H1 (cell line): ENCODE measurements at regions not wholly inside any gene's neighbourhood (a gene's known extent, or its start where the extent isn't known, plus 50 kb on each side); places are given as distances from the start of the nearest gene placed in this dataset.

Experiments
- CTCF ChIA-PET: fragments of 300-600 bp; sonication (Branson Sonifier 250); formaldehyde crosslinking; loops from one replicate; lab custom pipeline; 2021; ENCODE audit not compliant: partially characterized antibody; lab: Charles Lee
- POLR2A ChIA-PET: fragments of 300-600 bp; sonication (Branson Sonifier 250); formaldehyde crosslinking; loops from one replicate; lab custom pipeline; 2021; ENCODE audit warnings: inconsistent platforms; ENCODE audit not compliant: partially characterized antibody; lab: Charles Lee
- DNase-seq, 2 experiments: peaks; one replicate each; pipeline versions ENCODE4 v3.0.0 to v3.0.0-alpha.2; 2010 to 2022; ENCODE audit warnings: low spot score in 2 of 2, low read depth in 1 of 2, mixed read lengths in 1 of 2
- FAIRE-seq: peaks from 2 replicates; lab custom pipeline; 2011; peaks lifted over from hg19 to GRCh38; lab: Jason Lieb, UNC
- H2AFZ ChIP-seq: 2 replicates; pipeline ENCODE4 v1.8.1; 2012; ENCODE audit warnings: low read length, inconsistent platforms
- H2AK5ac ChIP-seq: 2 replicates; pipeline ENCODE4 v1.6.1; 2013; ENCODE audit warnings: low read depth, low read length
- H2BK120ac ChIP-seq: replicated peaks from 2 replicates; pipeline ENCODE3; 2013; ENCODE audit warnings: low read depth, low read length, inconsistent platforms
- H2BK12ac ChIP-seq: 2 replicates; pipeline ENCODE4 v1.6.1; 2013; ENCODE audit warnings: low read depth, low read length
- H2BK15ac ChIP-seq: 2 replicates; pipeline ENCODE4 v1.6.1; 2013; ENCODE audit warnings: low read length
- H2BK20ac ChIP-seq: 2 replicates; pipeline ENCODE4 v1.6.1; 2013; ENCODE audit warnings: low read length
- H2BK5ac ChIP-seq: 2 replicates; pipeline ENCODE4 v1.6.1; 2013; ENCODE audit warnings: low read depth, low read length
- H3K14ac ChIP-seq: 2 replicates; pipeline ENCODE4 v1.6.1; 2013; ENCODE audit warnings: inconsistent platforms; ENCODE audit not compliant: insufficient read length
- H3K18ac ChIP-seq: 2 replicates; pipeline ENCODE4 v1.6.1; 2013; ENCODE audit warnings: low read length; ENCODE audit errors: extremely low read depth
- H3K23ac ChIP-seq: 2 replicates; pipeline ENCODE4 v1.6.1; 2013; ENCODE audit warnings: inconsistent platforms; ENCODE audit not compliant: insufficient read length
- H3K23me2 ChIP-seq: 2 replicates; pipeline ENCODE4 v1.6.1; 2013; ENCODE audit warnings: low read depth, low read length
- H3K27ac ChIP-seq: 2 replicates; pipeline ENCODE4 v1.6.1; 2011; ENCODE audit warnings: low read depth, low read length, inconsistent platforms
- H3K27me3 ChIP-seq, 4 experiments: replicated peaks in 1 of 4; 1 replicate in 1 of 4; 2 replicates in 3 of 4; pipeline versions ENCODE4 v1.6.1 to v1.8.1; 2011 to 2013; ENCODE audit warnings: low read length in 3 of 4, mild to moderate bottlenecking in 3 of 4, inconsistent platforms in 2 of 4, mixed read lengths in 2 of 4, moderate library complexity in 1 of 4; ENCODE audit not compliant: control insufficient read depth in 3 of 4, insufficient read depth in 3 of 4; ENCODE audit errors: extremely low read depth in 1 of 4
- H3K36me3 ChIP-seq, 4 experiments: 2 replicates each; pipeline versions ENCODE4 v1.6.1 to v1.8.1; 2011 to 2013; ENCODE audit warnings: mild to moderate bottlenecking in 4 of 4, low read length in 3 of 4, moderate library complexity in 2 of 4, control low read depth in 1 of 4, inconsistent platforms in 1 of 4; ENCODE audit not compliant: insufficient read depth in 4 of 4, control insufficient read depth in 2 of 4
- H3K4ac ChIP-seq: replicated peaks from 2 replicates; pipeline ENCODE3; 2013; ENCODE audit warnings: low read length, low read depth, mixed read lengths, inconsistent platforms; ENCODE audit not compliant: insufficient read length
- H3K4me1 ChIP-seq, 4 experiments: replicated peaks in 1 of 4; 1 replicate in 1 of 4; 2 replicates in 3 of 4; pipeline versions ENCODE4 v1.6.1 to v1.8.1; 2011 to 2013; ENCODE audit warnings: low read length in 3 of 4, inconsistent platforms in 2 of 4, mixed read lengths in 1 of 4; ENCODE audit not compliant: insufficient read depth in 4 of 4, control insufficient read depth in 3 of 4
- H3K4me2 ChIP-seq, 2 experiments: 2 replicates each; pipeline versions ENCODE4 v1.6.1 to v1.8.1; 2011 to 2013; ENCODE audit warnings: low read depth in 2 of 2, low read length in 2 of 2, control low read depth in 1 of 2, inconsistent platforms in 1 of 2, mild to moderate bottlenecking in 1 of 2; ENCODE audit not compliant: insufficient read depth in 1 of 2
- H3K4me3 ChIP-seq, 4 experiments: fragments of 200-600, 300-600 bp in 1 of 4; sonication (generic), shearing (Covaris generic), sonication (Bioruptor Twin) in 1 of 4; 2 replicates each; pipeline versions ENCODE4 v1.5.1 to v1.8.1; 2011 to 2016; ENCODE audit warnings: low read length in 4 of 4, low read depth in 3 of 4, control low read depth in 2 of 4, inconsistent platforms in 2 of 4, mild to moderate bottlenecking in 2 of 4, mixed read lengths in 1 of 4, moderate library complexity in 1 of 4; ENCODE audit not compliant: insufficient read depth in 2 of 4; ENCODE audit errors: extremely low read depth in 1 of 4
- H3K56ac ChIP-seq: replicated peaks from 2 replicates; pipeline ENCODE3; 2013; ENCODE audit warnings: low read depth, mild to moderate bottlenecking, mixed read lengths, low read length, inconsistent platforms; ENCODE audit not compliant: insufficient read length
- H3K79me1 ChIP-seq: 2 replicates; pipeline ENCODE4 v1.6.1; 2013; ENCODE audit warnings: low read depth, low read length, control low read depth
- H3K79me2 ChIP-seq, 2 experiments: 2 replicates each; pipeline versions ENCODE4 v1.6.1 to v1.8.1; 2012 to 2013; ENCODE audit warnings: low read length in 2 of 2, mild to moderate bottlenecking in 2 of 2, inconsistent platforms in 1 of 2; ENCODE audit not compliant: insufficient read depth in 2 of 2, control insufficient read depth in 1 of 2
- H3K9ac ChIP-seq, 4 experiments: replicated peaks in 1 of 4; 1 replicate in 1 of 4; 2 replicates in 3 of 4; pipeline versions ENCODE4 v1.6.1 to v1.8.1; 2011 to 2013; ENCODE audit warnings: low read depth in 3 of 4, low read length in 3 of 4, control low read depth in 2 of 4, mild to moderate bottlenecking in 2 of 4, moderate library complexity in 2 of 4, inconsistent platforms in 1 of 4; ENCODE audit errors: extremely low read depth in 1 of 4
- H3K9me3 ChIP-seq, 2 experiments: 2 replicates each; pipeline versions ENCODE4 v1.6.1 to v1.8.1; 2012 to 2013; ENCODE audit warnings: mild to moderate bottlenecking in 2 of 2, moderate library complexity in 2 of 2, control low read depth in 1 of 2, inconsistent platforms in 1 of 2, low read depth in 1 of 2, low read length in 1 of 2, mixed read lengths in 1 of 2; ENCODE audit not compliant: insufficient read depth in 2 of 2
- H4K20me1 ChIP-seq, 2 experiments: replicated peaks in 1 of 2; 2 replicates each; pipeline versions ENCODE3 to v1.8.1; 2011 to 2013; ENCODE audit warnings: inconsistent platforms in 2 of 2, low read length in 2 of 2, mild to moderate bottlenecking in 1 of 2; ENCODE audit not compliant: insufficient read depth in 2 of 2, control insufficient read depth in 1 of 2
- H4K5ac ChIP-seq: 2 replicates; pipeline ENCODE4 v1.6.1; 2013; ENCODE audit warnings: low read length, low read depth, mixed read lengths, inconsistent platforms; ENCODE audit not compliant: insufficient read length
- H4K8ac ChIP-seq: 2 replicates; pipeline ENCODE4 v1.8.0; 2013; ENCODE audit warnings: mild to moderate bottlenecking, moderate library complexity, low read length, inconsistent platforms; ENCODE audit not compliant: insufficient read depth; ENCODE audit errors: extremely low read depth
- H4K91ac ChIP-seq: replicated peaks from 2 replicates; pipeline ENCODE3; 2013; ENCODE audit warnings: low read length, mixed read lengths, inconsistent platforms; ENCODE audit not compliant: insufficient read length
- RAD21 ChIP-seq, 2 experiments: IDR thresholded peaks in 1 of 2; conservative IDR thresholded peaks in 1 of 2; 2 replicates each; pipeline ENCODE4 v1.6.1; 2011; ENCODE audit warnings: low read depth in 2 of 2, low read length in 2 of 2, improper control_type of control experiment in 1 of 2, inconsistent platforms in 1 of 2, mild to moderate bottlenecking in 1 of 2, moderate library complexity in 1 of 2
- TEAD4 ChIP-seq: IDR thresholded peaks from 2 replicates; pipeline ENCODE4 v1.6.1; 2012; ENCODE audit warnings: low read depth, low read length, inconsistent platforms, mixed read lengths

DNA sequence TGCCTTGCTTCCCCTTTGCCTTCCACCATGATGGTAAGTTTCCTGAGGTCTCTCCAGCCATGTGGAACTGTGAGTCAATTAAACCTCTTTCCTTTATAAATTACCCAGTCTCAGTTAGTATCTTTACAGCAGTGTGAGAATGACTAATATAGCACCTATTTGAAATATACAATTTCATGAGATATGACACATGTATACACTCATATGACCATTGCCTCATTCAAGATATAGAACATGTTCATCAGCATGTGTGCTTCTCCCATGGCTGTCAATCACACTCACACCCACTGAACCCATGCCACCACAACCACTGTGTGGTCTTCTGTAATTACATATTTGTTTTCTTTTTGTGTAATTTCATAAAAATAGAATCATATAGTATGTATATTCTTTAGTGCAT lies 599.5 kb upstream of the EPHA6 start:
- Histone ChIP-seq H4K91ac (no peak overlapping the region), H2BK12ac (no peak overlapping the region), H4K20me1 (no peaks in the 10 kb centered on the region), H2BK120ac (no peak overlapping the region), H2BK20ac (no peak overlapping the region), H2BK15ac (no peak overlapping the region), H3K18ac (no peak overlapping the region), H3K4me1 (no peaks in the 10 kb centered on the region), H3K4me2 (no peak overlapping the region), H3K23ac (no peak overlapping the region), H3K36me3 (no peaks in the 10 kb centered on the region), H3K23me2 (no peaks in the 10 kb centered on the region), H3K27me3 (no peaks in the 10 kb centered on the region), H3K14ac (no peak overlapping the region), H3K27ac (no peak overlapping the region), H4K8ac (no peak overlapping the region), H4K5ac (no peak overlapping the region), H3K4me3 (no peak overlapping the region), H3K56ac (no peak overlapping the region), H3K79me1 (no peaks in the 10 kb centered on the region), H2BK5ac (no peak overlapping the region), H2AFZ (no peak overlapping the region), H3K9me3 (no peaks in the 10 kb centered on the region; a peak in 1 of 4 replicates), H3K9ac (no peak overlapping the region), H2AK5ac (no peak overlapping the region), H3K79me2 (no peaks in the 10 kb centered on the region), H3K4ac (no peak overlapping the region)
- no peak for DNase-seq
- TF ChIP-seq RAD21 (IDR thresholded peaks at IDR 0.05 in 1 of 2, conservative IDR thresholded peaks at IDR 0.05 in 1 of 2; ENCODE audit: low read depth in 2 of 2, low read length in 2 of 2) (no peak), TEAD4 (no peak)
- ChIA-PET POLR2A (no interaction called here), CTCF (no interaction called here)
- no peak for FAIRE-seq
